ENCODE measurements at regions not wholly inside any gene's neighbourhood (a gene's known extent, or its start where the extent isn't known, plus 50 kb on each side); places are given as distances from the start of the nearest gene placed in this dataset.

GRCh38 chr1:117702654-117703053, 96.8 kb downstream of the TENT5C start:
- no peak overlapping the region for H3K4me3 ChIP-seq
- FAIRE-seq (no peak), DNase-seq (ENCODE audit: extremely low read depth in 1 of 4, low spot score in 3 of 4) (no peak), ATAC-seq (no peak; the same call in 2 of the 3 replicates)
- H4K20me1 ChIP-seq (replicated peaks; ENCODE audit: control insufficient read depth, insufficient read depth, low read length) = no peaks in the 10 kb centered on the region
- TF ChIP-seq ZNF395 (CRISPR knock-in tag; IDR thresholded peaks at IDR 0.05) (peak; percentile 57; the same call in 1 of the 2 replicates), E2F5 (CRISPR knock-in tag; IDR thresholded peaks at IDR 0.05) (no peak), TAF7 (tag; IDR thresholded peaks at IDR 0.05) (no peak), ETV1 (tag; conservative IDR thresholded peaks at IDR 0.05; ENCODE audit: low read depth) (0 out of 2 replicates have a peak, but pooled peaks have one; percentile 12), NR2C2 (CRISPR knock-in tag; IDR thresholded peaks at IDR 0.05) (no peak), NR2C2 (tag; IDR thresholded peaks at IDR 0.05) (peak; percentile 30; the same call in 1 of the 2 replicates), NR2C1 (IDR thresholded peaks at IDR 0.05) (no peak), NR2C1 (tag; IDR thresholded peaks at IDR 0.05) (peak; percentile 56; the same call in 1 of the 2 replicates), GABPA (tag; conservative IDR thresholded peaks at IDR 0.05; ENCODE audit: low read depth) (peak; percentile 28; the same call in 1 of the 2 replicates), FOSL1 (tag; conservative IDR thresholded peaks at IDR 0.05) (peak; percentile 57), ZNF584 (CRISPR knock-in tag; IDR thresholded peaks at IDR 0.05; ENCODE audit: low read depth) (0 out of 2 replicates have a peak, but pooled peaks have one; percentile 26), SMAD4 (CRISPR knock-in tag; conservative IDR thresholded peaks at IDR 0.05) (no peak)
- TF ChIP-seq, protein P1, sequence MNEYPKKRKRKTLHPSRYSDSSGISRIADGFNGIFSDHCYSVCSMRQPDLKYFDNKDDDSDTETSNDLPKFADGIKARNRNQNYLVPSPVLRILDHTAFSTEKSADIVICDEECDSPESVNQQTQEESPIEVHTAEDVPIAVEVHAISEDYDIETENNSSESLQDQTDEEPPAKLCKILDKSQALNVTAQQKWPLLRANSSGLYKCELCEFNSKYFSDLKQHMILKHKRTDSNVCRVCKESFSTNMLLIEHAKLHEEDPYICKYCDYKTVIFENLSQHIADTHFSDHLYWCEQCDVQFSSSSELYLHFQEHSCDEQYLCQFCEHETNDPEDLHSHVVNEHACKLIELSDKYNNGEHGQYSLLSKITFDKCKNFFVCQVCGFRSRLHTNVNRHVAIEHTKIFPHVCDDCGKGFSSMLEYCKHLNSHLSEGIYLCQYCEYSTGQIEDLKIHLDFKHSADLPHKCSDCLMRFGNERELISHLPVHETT (CRISPR knock-in tag; conservative IDR thresholded peaks at IDR 0.05 in 1 of 2, IDR thresholded peaks at IDR 0.05 in 1 of 2) = 0 out of 4 replicates have a peak, but pooled peaks of 1 of the 2 experiments have one; percentile 29
- TF ChIP-seq, protein P2, sequence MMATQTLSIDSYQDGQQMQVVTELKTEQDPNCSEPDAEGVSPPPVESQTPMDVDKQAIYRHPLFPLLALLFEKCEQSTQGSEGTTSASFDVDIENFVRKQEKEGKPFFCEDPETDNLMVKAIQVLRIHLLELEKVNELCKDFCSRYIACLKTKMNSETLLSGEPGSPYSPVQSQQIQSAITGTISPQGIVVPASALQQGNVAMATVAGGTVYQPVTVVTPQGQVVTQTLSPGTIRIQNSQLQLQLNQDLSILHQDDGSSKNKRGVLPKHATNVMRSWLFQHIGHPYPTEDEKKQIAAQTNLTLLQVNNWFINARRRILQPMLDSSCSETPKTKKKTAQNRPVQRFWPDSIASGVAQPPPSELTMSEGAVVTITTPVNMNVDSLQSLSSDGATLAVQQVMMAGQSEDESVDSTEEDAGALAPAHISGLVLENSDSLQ (IDR thresholded peaks at IDR 0.05) = no peak
- in situ Hi-C loops (cut with MboI) (no loop called here), intact Hi-C loops (cut with micrococcal nuclease) (no loop called here)
- H3K9me3 ChIP-seq (replicated peaks; ENCODE audit: control insufficient read depth, insufficient read depth, low read depth, low read length) = peaks cover 16% of the 10 kb centered on the region
- H3K36me3 ChIP-seq (ENCODE audit: control insufficient read depth, insufficient read depth, low read length) = no peaks in the 10 kb centered on the region
- ChIA-PET POLR2A (interaction anchor here (0.6 to 1.4 kb wide), 3 partner anchors 28 to 96 kb away, joined by 3 to 5 read pairs (median 4); no protein-coding TSS in a partner anchor), CTCF (ENCODE audit: low intra/inter-chr PET ratio) (no interaction called here)
- no peaks in the 10 kb centered on the region for H3K27me3 ChIP-seq (ENCODE audit: control insufficient read depth in 2 of 2, insufficient read depth in 2 of 2, low read length in 2 of 2)
- no peaks in the 10 kb centered on the region for H3K9me1 ChIP-seq (ENCODE audit: control insufficient read depth, insufficient read depth, low read length)
- H3K9ac ChIP-seq (ENCODE audit: insufficient read depth in 1 of 2, low read depth in 2 of 2, low read length in 2 of 2) = no peak overlapping the region
- WGBS (ENCODE audit: insufficient coverage, low coverage, missing lambda C conversion rate) = 19% methylated on average over 3 of the region's 3 CpGs
- no peak overlapping the region for H3K4me2 ChIP-seq (ENCODE audit: insufficient read depth, low read length)
- no peaks in the 10 kb centered on the region for H3K79me2 ChIP-seq (ENCODE audit: control insufficient read depth, insufficient read depth, low read length)
- peaks cover 7 to 20% of the 10 kb centered on the region in 2 experiments; a peak in 4 of 5 replicates for H3K4me1 ChIP-seq (replicated peaks in 1 of 2; ENCODE audit: control insufficient read depth in 2 of 2, insufficient read depth in 2 of 2, low read length in 2 of 2)
- BruUV-seq (replicated peaks) = no TSS peak
- peak overlapping the region; percentile 80 for H2AFZ ChIP-seq (ENCODE audit: low read depth, low read length)
- H3K27ac ChIP-seq (ENCODE audit: extremely low read depth, low read depth, low read length) = no peak overlapping the region
